ENCODE measurements at regions not wholly inside any gene's neighbourhood (a gene's known extent, or its start where the extent isn't known, plus 50 kb on each side); places are given as distances from the start of the nearest gene placed in this dataset.

DNA sequence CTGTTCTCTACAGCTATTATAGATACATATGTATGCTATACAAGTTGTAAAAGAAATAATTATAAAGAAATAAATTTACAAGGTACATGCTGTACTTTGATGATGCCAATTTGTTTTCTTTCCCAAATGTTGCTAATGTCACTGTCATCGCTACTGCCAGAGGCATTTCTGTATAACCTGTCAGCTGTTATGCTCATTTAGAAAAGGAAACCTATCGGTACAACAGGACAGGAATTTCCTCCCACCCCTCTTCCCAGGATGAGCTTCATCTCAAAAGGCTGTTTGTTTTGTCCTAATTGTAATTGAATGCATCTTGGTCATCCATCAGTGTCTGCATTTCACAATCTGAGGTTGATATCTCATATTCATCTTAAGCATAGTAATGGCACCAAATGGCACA lies 975.7 kb downstream of the TTLL7 start:
- intact Hi-C loops (cut with micrococcal nuclease) (no loop called here), in situ Hi-C loops (cut with MboI; ENCODE audit: low sequenced_read_pairs) (no loop called here), dilution Hi-C loops (cut with HindIII; ENCODE audit: low sequenced_read_pairs, unreplicated experiment) (no loop called here)
- Histone ChIP-seq H2BK5ac (ENCODE audit: low read depth, low read length, poor library complexity, severe bottlenecking) (no peak overlapping the region), H3K4ac (ENCODE audit: low read depth, low read length) (no peak overlapping the region), H2AK9ac (replicated peaks; ENCODE audit: low read depth, low read length, poor library complexity) (no peak overlapping the region), H3K79me1 (ENCODE audit: low read depth in 1 of 2, low read length in 2 of 2) (no peaks in the 10 kb centered on the region), H3K27ac (ENCODE audit: insufficient read depth, low read length) (no peak overlapping the region), H2BK20ac (ENCODE audit: low read depth, low read length) (no peak overlapping the region), H3K9ac (ENCODE audit: low read depth, low read length) (no peak overlapping the region), H4K91ac (ENCODE audit: insufficient read depth, low read depth, low read length) (no peak overlapping the region), H4K5ac (ENCODE audit: low read depth, low read length) (no peak overlapping the region), H3K56ac (ENCODE audit: extremely low read depth, insufficient read depth, low read length) (no peak overlapping the region), H3K14ac (replicated peaks; ENCODE audit: low read depth, low read length) (no peak overlapping the region), H4K20me1 (ENCODE audit: insufficient read depth, low read length) (no peaks in the 10 kb centered on the region), H3K4me2 (ENCODE audit: low read depth, low read length) (no peak overlapping the region), H2AK5ac (ENCODE audit: low read depth, low read length) (no peak overlapping the region), H3K27me3 (ENCODE audit: control insufficient read depth, insufficient read depth, low read length) (no peaks in the 10 kb centered on the region), H3K4me3 (ENCODE audit: insufficient read depth, low read depth, low read length) (no peak overlapping the region), H3K4me1 (ENCODE audit: control insufficient read depth, insufficient read depth, low read length) (no peaks in the 10 kb centered on the region), H2BK15ac (ENCODE audit: low read depth, low read length) (no peak overlapping the region), H3K18ac (ENCODE audit: low read depth, low read length) (no peak overlapping the region), H3K9me3 (ENCODE audit: control insufficient read depth, insufficient read depth, low read length) (no peaks in the 10 kb centered on the region; the same call in 1 of the 2 replicates), H2AFZ (replicated peaks; ENCODE audit: low read length, poor library complexity) (no peak overlapping the region), H3K36me3 (ENCODE audit: control insufficient read depth, insufficient read depth, low read length) (no peaks in the 10 kb centered on the region), H3K23ac (ENCODE audit: low read depth, low read length) (no peak overlapping the region), H2BK120ac (ENCODE audit: low read depth, low read length) (no peak overlapping the region), H3K9me1 (ENCODE audit: insufficient read depth, low read length) (no peaks in the 10 kb centered on the region), H4K8ac (ENCODE audit: low read depth in 2 of 2, low read length in 2 of 2) (no peak overlapping the region)
- no peak for ATAC-seq (ENCODE audit: low read depth)
- CTCF ChIA-PET = no interaction called here
- BruUV-seq (replicated peaks) = no TSS peak
- POLR2A ChIA-PET (ENCODE audit: unreplicated experiment) = no interaction called here
- TF ChIP-seq FOS (IDR thresholded peaks at IDR 0.05; ENCODE audit: low read depth, low read length) (no peak), RFX5 (IDR thresholded peaks at IDR 0.05; ENCODE audit: low read depth, low read length) (no peak), BHLHE40 (IDR thresholded peaks at IDR 0.05; ENCODE audit: low read depth, low read length) (no peak), RAD21 (IDR thresholded peaks at IDR 0.05; ENCODE audit: low read length) (no peak), CHD1 (IDR thresholded peaks at IDR 0.05; ENCODE audit: low read depth, low read length) (no peak), MAZ (IDR thresholded peaks at IDR 0.05; ENCODE audit: borderline replicate concordance, low read depth, low read length) (no peak), RCOR1 (IDR thresholded peaks at IDR 0.05; ENCODE audit: insufficient replicate concordance, low read length) (no peak), POLR2A (IDR thresholded peaks at IDR 0.05; ENCODE audit: low read depth, low read length) (no peak), NFE2L2 (IDR thresholded peaks at IDR 0.05; ENCODE audit: low read depth, low read length) (no peak), CEBPB (IDR thresholded peaks at IDR 0.05; ENCODE audit: low read depth, low read length) (no peak), MXI1 (IDR thresholded peaks at IDR 0.05; ENCODE audit: borderline replicate concordance, low read depth, low read length) (no peak), MAFK (IDR thresholded peaks at IDR 0.05; ENCODE audit: low read depth, low read length) (no peak)
- TF ChIP-seq, protein P1, sequence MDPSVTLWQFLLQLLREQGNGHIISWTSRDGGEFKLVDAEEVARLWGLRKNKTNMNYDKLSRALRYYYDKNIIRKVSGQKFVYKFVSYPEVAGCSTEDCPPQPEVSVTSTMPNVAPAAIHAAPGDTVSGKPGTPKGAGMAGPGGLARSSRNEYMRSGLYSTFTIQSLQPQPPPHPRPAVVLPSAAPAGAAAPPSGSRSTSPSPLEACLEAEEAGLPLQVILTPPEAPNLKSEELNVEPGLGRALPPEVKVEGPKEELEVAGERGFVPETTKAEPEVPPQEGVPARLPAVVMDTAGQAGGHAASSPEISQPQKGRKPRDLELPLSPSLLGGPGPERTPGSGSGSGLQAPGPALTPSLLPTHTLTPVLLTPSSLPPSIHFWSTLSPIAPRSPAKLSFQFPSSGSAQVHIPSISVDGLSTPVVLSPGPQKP (IDR thresholded peaks at IDR 0.05; ENCODE audit: borderline replicate concordance, low read depth, low read length) = no peak
- TF ChIP-seq, protein P2, sequence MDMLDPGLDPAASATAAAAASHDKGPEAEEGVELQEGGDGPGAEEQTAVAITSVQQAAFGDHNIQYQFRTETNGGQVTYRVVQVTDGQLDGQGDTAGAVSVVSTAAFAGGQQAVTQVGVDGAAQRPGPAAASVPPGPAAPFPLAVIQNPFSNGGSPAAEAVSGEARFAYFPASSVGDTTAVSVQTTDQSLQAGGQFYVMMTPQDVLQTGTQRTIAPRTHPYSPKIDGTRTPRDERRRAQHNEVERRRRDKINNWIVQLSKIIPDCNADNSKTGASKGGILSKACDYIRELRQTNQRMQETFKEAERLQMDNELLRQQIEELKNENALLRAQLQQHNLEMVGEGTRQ (IDR thresholded peaks at IDR 0.05; ENCODE audit: low read depth, low read length) = no peak
- no CpG with 5 or more reads among the region's 2 CpGs for WGBS, 2 experiments (ENCODE audit: extremely low coverage in 2 of 2, insufficient read length in 1 of 2)
- no peak for DNase-seq
